Gastroesophageal sphincter (tissue), 3 donors: ENCODE measurements at regions not wholly inside any gene's neighbourhood (a gene's known extent, or its start where the extent isn't known, plus 50 kb on each side); places are given as distances from the start of the nearest gene placed in this dataset.

Experiments
- CTCF ChIP-seq, 4 experiments: fragments of 200-600 bp in 2 of 4; fragments of 450-650 bp in 2 of 4; sonication (generic) in 1 of 4; IDR thresholded peaks; one replicate each; pipeline ENCODE4 v1.5.1; 2017 to 2019; ENCODE audit warnings: antibody characterized with exemption in 4 of 4, mild to moderate bottlenecking in 2 of 4, moderate library complexity in 2 of 4
- POLR2A ChIP-seq, 2 donors: fragments of 450-650 bp; IDR thresholded peaks; one replicate each; pipeline ENCODE4 v1.6.1; 2017; ENCODE audit warnings: antibody characterized with exemption in 2 of 2, mild to moderate bottlenecking in 2 of 2, moderate library complexity in 1 of 2
- POLR2AphosphoS5 ChIP-seq: sonication (generic); formaldehyde crosslinking; IDR thresholded peaks from one replicate; pipeline ENCODE4 v1.6.1; 2017; ENCODE audit warnings: antibody characterized with exemption

- TF ChIP-seq CTCF (IDR thresholded peaks at IDR 0.05) (no peak), POLR2A (IDR thresholded peaks at IDR 0.05) (no peak), POLR2AphosphoS5 (no peak)
Observed at GRCh38 chr13:86731987-86732386, 932.8 kb upstream of the SLITRK6 start.
